ENCODE measurements at regions not wholly inside any gene's neighbourhood (a gene's known extent, or its start where the extent isn't known, plus 50 kb on each side); places are given as distances from the start of the nearest gene placed in this dataset.

GRCh38 chr21:35943752-35944151 lies 116.6 kb downstream of the SETD4 start:
- TF ChIP-seq TSHZ2 (CRISPR knock-in tag; IDR thresholded peaks at IDR 0.05) (no peak), BACH2 (CRISPR knock-in tag; IDR thresholded peaks at IDR 0.05; ENCODE audit: borderline replicate concordance) (no peak), GLIS3 (CRISPR knock-in tag; IDR thresholded peaks at IDR 0.05) (no peak), TCF4 (CRISPR knock-in tag; IDR thresholded peaks at IDR 0.05; ENCODE audit: borderline replicate concordance) (no peak), TOX (CRISPR knock-in tag; IDR thresholded peaks at IDR 0.05; ENCODE audit: borderline replicate concordance) (no peak), CREB5 (CRISPR knock-in tag; IDR thresholded peaks at IDR 0.05; ENCODE audit: low read depth) (no peak)
- TF ChIP-seq, protein P1, sequence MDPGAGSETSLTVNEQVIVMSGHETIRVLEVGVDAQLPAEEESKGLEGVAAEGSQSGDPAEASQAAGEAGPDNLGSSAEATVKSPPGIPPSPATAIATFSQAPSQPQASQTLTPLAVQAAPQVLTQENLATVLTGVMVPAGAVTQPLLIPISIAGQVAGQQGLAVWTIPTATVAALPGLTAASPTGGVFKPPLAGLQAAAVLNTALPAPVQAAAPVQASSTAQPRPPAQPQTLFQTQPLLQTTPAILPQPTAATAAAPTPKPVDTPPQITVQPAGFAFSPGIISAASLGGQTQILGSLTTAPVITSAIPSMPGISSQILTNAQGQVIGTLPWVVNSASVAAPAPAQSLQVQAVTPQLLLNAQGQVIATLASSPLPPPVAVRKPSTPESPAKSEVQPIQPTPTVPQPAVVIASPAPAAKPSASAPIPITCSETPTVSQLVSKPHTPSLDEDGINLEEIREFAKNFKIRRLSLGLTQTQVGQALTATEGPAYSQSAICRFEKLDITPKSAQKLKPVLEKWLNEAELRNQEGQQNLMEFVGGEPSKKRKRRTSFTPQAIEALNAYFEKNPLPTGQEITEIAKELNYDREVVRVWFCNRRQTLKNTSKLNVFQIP (CRISPR knock-in tag; IDR thresholded peaks at IDR 0.05; ENCODE audit: borderline replicate concordance, low read depth), result no peak
- ATAC-seq, result no peak

DNA sequence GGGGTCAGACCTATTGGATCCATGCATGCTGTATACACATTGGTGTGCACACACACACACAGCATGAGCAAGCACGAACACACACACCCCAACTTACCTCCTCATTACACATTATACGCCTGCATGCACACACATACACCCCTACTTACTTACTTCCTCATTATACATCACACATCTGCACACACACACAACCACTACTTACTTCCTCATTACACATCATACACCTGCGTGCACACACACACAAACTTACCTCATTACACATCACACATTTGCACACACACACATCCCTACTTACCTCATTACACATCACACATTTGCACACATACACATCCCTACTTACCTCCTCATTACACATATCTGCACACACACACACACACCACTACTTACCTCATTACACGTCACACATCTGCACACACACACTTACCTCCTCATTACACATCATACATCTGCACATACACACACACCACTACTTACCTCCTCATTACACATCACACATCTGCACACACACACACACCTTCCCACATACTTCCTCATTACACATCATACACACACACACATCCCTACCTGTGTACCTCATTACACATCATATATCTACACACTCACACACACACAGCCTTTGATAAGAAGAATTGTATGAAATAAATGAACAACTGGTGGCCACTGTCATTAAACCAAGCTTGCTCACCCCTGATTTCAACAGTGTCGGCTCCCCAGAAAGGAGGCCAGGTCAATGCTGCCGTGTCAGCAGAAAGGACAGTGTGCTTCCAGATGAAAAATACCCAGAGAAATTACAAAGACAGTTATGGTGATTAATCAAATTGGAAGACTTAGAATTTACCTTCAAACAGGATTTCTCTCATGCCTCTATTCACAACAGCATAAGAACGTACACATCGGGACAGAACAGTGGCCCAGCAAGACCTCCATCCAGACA lies 117.8 kb downstream of the SETD4 start:
- ATAC-seq, result no peak
- TF ChIP-seq ZFP3 (CRISPR knock-in tag; IDR thresholded peaks at IDR 0.05), result no peak

DNA sequence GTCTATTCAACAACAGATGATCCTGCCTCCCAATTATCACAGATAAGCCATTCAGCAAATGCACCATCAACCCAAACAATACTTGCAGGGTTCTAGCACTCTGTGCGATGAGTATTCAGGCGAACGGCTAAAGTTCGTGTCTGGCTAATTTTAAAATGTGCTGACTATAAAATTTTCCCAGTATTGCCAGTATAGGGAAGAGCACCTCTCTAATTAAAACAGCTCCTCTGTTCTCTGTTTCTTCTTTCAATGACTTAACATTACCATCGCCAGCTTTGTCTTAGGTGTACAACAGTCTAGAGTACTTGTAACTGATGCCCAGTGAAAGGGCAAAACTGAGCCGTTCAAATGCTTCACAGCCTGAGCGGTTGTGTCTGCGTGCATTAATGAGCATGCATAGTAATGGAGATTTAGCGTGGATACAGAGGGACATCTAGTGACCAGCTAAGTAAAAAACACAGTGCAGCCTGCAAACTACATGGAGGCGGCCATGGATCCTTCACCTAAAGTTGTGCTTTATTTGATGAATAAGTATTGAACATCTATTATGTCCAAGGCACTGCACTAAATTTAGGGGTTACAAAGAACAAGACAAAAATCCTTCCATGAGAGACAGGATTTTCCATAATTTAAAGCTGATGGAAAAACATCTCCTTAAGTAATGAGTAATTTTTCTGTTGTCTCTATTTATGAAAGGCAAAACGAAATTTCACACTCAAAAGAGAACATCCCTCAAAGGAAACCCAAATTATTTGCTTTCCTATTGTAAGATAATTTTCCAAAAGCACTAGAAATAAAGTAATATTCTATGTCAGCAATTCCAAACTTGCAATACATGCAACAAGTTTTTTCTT lies 120.0 kb downstream of the SETD4 start:
- TF ChIP-seq TOX (CRISPR knock-in tag; IDR thresholded peaks at IDR 0.05; ENCODE audit: borderline replicate concordance), result no peak
- TF ChIP-seq, protein P2, sequence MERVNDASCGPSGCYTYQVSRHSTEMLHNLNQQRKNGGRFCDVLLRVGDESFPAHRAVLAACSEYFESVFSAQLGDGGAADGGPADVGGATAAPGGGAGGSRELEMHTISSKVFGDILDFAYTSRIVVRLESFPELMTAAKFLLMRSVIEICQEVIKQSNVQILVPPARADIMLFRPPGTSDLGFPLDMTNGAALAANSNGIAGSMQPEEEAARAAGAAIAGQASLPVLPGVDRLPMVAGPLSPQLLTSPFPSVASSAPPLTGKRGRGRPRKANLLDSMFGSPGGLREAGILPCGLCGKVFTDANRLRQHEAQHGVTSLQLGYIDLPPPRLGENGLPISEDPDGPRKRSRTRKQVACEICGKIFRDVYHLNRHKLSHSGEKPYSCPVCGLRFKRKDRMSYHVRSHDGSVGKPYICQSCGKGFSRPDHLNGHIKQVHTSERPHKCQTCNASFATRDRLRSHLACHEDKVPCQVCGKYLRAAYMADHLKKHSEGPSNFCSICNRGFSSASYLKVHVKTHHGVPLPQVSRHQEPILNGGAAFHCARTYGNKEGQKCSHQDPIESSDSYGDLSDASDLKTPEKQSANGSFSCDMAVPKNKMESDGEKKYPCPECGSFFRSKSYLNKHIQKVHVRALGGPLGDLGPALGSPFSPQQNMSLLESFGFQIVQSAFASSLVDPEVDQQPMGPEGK (CRISPR knock-in tag; IDR thresholded peaks at IDR 0.05; ENCODE audit: borderline replicate concordance), result no peak
- TF ChIP-seq, protein P1 (CRISPR knock-in tag; IDR thresholded peaks at IDR 0.05; ENCODE audit: borderline replicate concordance, low read depth), result no peak
- no peak for TF ChIP-seq TCF4 (CRISPR knock-in tag; IDR thresholded peaks at IDR 0.05; ENCODE audit: borderline replicate concordance)
- TF ChIP-seq OSR1 (CRISPR knock-in tag; IDR thresholded peaks at IDR 0.05), result no peak
- TF ChIP-seq ARNTL (CRISPR knock-in tag; IDR thresholded peaks at IDR 0.05; ENCODE audit: borderline replicate concordance, low read depth), result no peak
- TF ChIP-seq ZNF8 (CRISPR knock-in tag; IDR thresholded peaks at IDR 0.05), result no peak
- TF ChIP-seq CSRNP3 (CRISPR knock-in tag; IDR thresholded peaks at IDR 0.05), result no peak
- TF ChIP-seq CREB5 (CRISPR knock-in tag; IDR thresholded peaks at IDR 0.05; ENCODE audit: low read depth), result no peak
- TF ChIP-seq TSHZ2 (CRISPR knock-in tag; IDR thresholded peaks at IDR 0.05), result no peak
- ATAC-seq, result peak; percentile 100

Data from SK-N-SH treated with all-trans-retinoic acid at 6 μM for 48 hours (cell line).